ENCODE measurements at regions not wholly inside any gene's neighbourhood (a gene's known extent, or its start where the extent isn't known, plus 50 kb on each side); places are given as distances from the start of the nearest gene placed in this dataset.
"Not testable (repeated sequence)": the region's sequence is repeated elsewhere in the genome, so short reads cannot be mapped to it uniquely, and the experiment has no call there.

DNA sequence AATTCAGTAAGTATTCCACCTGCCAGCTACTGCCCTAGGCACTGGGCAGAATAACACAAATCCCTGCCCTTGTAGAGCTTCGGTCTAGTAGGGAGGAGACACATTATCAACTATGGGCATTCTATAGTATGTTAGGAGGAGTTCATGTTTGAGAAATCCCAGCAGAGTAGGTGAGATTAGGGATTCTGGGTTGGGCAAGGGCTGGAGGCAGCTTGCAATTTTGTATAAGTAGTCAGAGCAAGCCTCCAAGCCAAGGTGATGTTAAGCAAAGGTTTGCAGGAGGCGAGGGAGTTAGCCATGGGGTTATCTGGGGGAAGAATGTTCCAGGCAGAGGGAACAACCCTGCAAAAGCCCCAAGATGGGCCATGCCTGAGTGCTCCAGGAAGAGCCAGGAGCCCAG, 187.9 kb upstream of the HS6ST1 start:
- Mint-ChIP-seq H3K9me3 (ENCODE audit: low read depth) (no peaks in the 10 kb centered on the region), H3K36me3 (no peaks in the 10 kb centered on the region), H3K27me3 (no peaks in the 10 kb centered on the region), H3K4me3 (no peak overlapping the region), H3K4me1 (ENCODE audit: low read depth) (no peaks in the 10 kb centered on the region), H3K27ac (no peak overlapping the region)

DNA sequence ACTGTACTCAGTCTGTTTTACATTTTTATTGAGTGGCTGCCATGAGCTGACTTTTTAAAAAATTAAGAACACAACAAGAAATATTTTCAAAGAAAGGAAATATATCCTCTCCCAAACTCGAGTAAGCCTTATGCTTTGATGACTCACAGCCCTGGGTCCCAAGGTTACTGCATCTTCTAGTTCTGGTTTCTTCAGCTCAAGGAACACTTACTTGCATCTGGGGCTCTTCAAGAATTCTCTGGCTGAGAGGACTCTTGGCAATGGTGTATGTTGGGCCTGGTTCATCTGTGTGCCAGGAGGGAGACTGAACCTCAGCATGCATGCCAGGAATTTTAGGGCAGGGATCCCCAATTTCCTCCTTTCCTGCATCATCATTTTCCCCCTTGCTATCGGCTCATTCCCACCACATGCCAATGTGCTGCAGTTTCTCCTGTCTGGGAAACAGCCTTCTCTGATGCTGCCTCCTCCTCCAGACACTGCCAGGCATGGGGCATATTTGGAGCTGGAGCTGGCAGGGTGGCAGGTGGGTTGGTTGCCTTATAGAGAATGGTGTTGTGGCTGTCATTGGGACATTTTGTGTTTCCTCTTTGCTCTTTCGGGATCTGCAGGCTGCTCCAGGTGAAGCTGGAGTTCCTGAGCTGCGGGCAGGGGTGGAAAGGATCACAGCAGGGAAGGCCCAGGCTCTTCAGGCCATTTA, 192.2 kb upstream of the HS6ST1 start:
- no peaks in the 10 kb centered on the region for H3K27me3 Mint-ChIP-seq
- H3K4me1 Mint-ChIP-seq (ENCODE audit: low read depth), result no peaks in the 10 kb centered on the region
- H3K4me3 Mint-ChIP-seq, result no peak overlapping the region
- no peaks in the 10 kb centered on the region for H3K36me3 Mint-ChIP-seq
- H3K27ac Mint-ChIP-seq, result no peak overlapping the region
- H3K9me3 Mint-ChIP-seq (ENCODE audit: low read depth), result no peaks in the 10 kb centered on the region

DNA sequence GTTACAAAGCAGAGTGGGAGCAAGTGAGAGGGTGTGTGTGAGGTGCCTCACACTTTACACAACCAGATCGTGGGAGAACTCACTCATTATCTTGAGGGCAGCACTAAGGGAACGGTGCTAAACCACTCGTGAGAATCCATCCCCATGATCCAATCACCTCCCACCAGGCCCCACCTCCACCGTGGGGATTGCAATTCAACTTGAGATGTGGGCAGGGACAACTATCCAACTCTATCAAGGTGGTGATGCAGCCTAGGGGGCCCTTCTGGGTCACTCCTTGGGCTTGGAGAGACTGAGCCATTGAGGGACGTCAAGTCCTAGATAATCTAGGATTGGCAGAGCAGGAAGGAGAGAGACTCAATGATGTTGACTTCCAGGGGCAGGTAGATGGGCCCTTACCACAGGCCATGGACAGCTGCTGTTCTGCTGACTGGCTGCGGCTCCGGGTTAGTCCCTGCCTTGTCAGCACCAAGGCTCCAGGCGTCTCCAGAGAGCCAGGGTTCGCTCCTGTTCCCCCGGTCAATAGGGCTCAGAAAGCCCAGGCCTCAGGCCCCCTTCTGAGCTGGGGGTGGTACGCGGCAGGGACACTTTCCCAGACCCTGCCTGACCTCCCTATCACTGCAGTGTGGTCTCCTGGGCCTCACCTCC, 193.2 kb upstream of the HS6ST1 start:
- H3K27me3 Mint-ChIP-seq, result no peaks in the 10 kb centered on the region
- H3K27ac Mint-ChIP-seq, result no peak overlapping the region
- H3K4me1 Mint-ChIP-seq (ENCODE audit: low read depth), result no peaks in the 10 kb centered on the region
- no peak overlapping the region for H3K4me3 Mint-ChIP-seq
- H3K36me3 Mint-ChIP-seq, result no peaks in the 10 kb centered on the region
- no peaks in the 10 kb centered on the region for H3K9me3 Mint-ChIP-seq (ENCODE audit: low read depth)

DNA sequence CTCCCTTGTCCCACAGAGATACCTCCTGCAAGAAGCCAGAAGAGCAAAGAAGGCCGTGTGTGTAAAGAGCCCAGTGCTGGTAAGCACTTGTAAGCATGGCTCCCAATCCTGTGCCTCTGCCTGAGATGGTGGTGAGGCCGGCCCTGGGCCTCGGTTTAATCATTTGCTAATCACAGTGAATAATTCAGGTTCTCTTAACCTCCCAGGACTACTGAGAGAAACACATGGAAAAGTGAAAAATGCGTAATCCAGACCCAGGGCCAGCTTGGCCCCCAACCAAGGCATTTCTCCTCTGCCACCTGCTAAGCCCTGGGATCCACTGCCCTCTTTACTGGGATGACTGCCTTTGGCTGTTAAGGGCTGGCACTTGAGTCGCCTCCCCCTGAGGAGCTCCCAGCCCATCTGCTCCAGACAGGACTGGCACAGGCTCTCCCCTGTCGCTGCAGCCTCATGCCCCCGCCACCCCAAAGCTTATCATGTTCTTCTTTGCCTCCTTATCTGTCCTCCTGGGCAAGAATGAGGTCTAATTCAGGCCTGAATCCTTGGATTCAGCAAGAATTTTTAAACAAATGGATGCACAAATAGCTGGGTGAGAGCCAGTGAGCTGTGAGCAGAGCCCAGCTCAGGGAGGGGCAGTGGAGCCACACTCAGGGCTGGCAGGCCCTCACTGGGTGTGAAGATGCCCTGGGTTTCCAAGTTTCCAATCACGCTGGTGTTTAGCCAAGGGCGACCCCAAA, 193.9 kb upstream of the HS6ST1 start:
- no peaks in the 10 kb centered on the region for H3K4me1 Mint-ChIP-seq (ENCODE audit: low read depth)
- H3K9me3 Mint-ChIP-seq (ENCODE audit: low read depth), result no peaks in the 10 kb centered on the region
- H3K4me3 Mint-ChIP-seq, result no peak overlapping the region
- no peaks in the 10 kb centered on the region for H3K27me3 Mint-ChIP-seq
- no peak overlapping the region for H3K27ac Mint-ChIP-seq
- H3K36me3 Mint-ChIP-seq, result no peaks in the 10 kb centered on the region

DNA sequence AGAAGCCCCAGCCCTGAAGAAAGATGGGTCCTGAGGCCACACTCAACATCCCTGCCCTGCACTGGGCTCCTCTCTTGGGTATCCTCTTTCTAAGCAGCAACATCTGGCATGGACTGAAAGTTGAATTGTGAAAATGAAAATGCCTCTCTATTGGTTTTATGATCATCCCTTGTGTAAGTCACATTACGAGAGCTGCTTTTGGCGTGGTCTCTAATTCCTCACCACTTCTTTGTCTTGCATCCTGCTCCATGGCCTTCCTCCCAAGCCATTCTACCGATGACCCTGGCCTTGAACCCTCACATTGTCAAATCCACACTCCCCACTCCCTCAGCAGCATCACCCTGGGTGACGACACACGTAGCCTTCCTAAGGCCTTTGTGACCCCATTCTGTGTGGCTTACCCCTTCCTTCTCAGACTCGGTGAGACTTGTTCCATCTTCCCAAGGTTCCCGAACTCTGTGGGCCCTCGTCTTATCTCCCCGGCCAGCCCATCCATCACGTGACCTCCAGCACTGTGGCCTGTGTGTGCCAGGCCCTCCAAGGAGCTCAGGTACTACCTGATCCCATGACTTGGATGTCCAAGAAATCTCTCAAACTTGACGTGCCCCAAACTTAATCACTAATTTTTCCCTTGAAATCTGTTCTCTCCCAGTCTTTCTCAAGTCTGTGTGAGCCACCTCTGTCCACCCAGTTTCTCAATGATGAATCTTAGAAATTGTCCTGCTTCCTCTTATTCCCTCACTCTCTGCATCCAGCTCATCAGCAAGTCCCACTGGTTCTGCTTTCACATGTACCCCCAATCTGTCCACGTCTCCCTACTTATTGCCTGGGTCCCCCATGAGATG, 194.7 kb upstream of the HS6ST1 start:
- Mint-ChIP-seq H3K36me3 (no peaks in the 10 kb centered on the region), H3K27ac (no peak overlapping the region), H3K4me1 (ENCODE audit: low read depth) (no peaks in the 10 kb centered on the region), H3K9me3 (ENCODE audit: low read depth) (no peaks in the 10 kb centered on the region), H3K4me3 (no peak overlapping the region), H3K27me3 (no peaks in the 10 kb centered on the region)

DNA sequence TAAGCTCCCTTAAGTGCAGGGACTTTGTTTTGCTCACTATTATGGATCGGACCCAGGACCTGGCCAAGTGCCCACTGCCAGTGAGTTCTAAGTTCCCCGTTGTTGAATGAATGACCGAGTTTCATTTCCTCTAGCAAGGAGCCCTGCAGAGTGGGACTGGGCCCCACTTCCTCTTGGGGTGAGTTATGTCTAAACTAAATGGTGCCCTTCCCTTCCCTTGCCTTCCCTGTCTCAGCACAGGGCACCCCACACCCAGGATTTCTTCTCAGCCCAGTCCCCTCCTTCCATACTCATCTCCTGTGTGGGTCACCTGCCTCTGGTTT, 195.3 kb upstream of the HS6ST1 start:
- Mint-ChIP-seq H3K4me3 (no peak overlapping the region), H3K4me1 (ENCODE audit: low read depth) (no peaks in the 10 kb centered on the region), H3K27me3 (no peaks in the 10 kb centered on the region)

DNA sequence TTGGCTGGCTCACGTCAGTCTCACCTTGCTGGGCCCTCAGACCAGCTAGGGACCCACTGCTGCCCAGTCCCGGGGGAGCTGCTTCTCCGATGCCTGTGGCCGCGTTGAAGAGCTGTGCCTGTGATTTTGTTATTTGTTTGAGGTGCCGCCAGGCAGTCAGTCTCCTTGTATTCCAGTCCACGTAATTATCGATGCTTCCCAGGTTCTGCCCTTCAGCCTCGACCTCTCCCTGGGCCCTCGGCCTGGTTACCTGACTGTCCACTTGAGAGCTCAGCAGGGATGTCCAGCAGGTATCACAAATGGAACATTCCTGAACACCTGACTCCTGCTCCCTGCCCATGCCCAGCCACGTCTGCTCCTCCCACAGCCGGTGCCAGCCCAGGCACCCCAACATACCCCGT, 195.9 kb upstream of the HS6ST1 start:
- no peak overlapping the region for H3K27ac Mint-ChIP-seq
- H3K4me3 Mint-ChIP-seq, result no peak overlapping the region

More for the DNA sequence above, 195.3 kb upstream of the HS6ST1 start:
- Mint-ChIP-seq H3K36me3 (no peaks in the 10 kb centered on the region), H3K27ac (no peak overlapping the region), H3K9me3 (ENCODE audit: low read depth) (no peaks in the 10 kb centered on the region)

DNA sequence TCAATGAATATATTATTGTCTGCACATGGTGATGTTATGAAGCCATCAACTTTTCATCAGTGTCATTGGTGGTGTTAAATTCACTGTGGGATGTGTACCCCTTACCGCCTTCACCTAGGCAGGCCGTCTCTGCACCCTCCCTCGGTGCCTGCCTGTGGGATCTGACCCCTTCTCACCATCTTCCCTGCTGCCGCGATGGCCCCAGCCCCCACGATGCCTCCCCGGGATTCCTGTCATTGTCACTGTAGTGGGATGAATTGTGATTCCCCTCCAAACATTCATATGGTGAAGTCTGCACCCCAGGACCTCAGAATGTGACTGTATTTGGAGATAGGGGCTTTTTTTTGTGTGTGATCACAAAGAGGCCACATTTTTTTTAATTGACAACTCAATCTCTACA, 198.3 kb upstream of the HS6ST1 start:
- H3K27ac Mint-ChIP-seq, result no peak overlapping the region
- H3K4me1 Mint-ChIP-seq (ENCODE audit: low read depth), result no peaks in the 10 kb centered on the region
- H3K36me3 Mint-ChIP-seq, result no peaks in the 10 kb centered on the region
- H3K27me3 Mint-ChIP-seq, result no peaks in the 10 kb centered on the region
- H3K4me3 Mint-ChIP-seq, result no peak overlapping the region
- H3K9me3 Mint-ChIP-seq (ENCODE audit: low read depth), result no peaks in the 10 kb centered on the region

More for the DNA sequence above, 195.9 kb upstream of the HS6ST1 start:
- Mint-ChIP-seq H3K36me3 (no peaks in the 10 kb centered on the region), H3K4me1 (ENCODE audit: low read depth) (no peaks in the 10 kb centered on the region), H3K27me3 (no peaks in the 10 kb centered on the region), H3K9me3 (ENCODE audit: low read depth) (no peaks in the 10 kb centered on the region)

DNA sequence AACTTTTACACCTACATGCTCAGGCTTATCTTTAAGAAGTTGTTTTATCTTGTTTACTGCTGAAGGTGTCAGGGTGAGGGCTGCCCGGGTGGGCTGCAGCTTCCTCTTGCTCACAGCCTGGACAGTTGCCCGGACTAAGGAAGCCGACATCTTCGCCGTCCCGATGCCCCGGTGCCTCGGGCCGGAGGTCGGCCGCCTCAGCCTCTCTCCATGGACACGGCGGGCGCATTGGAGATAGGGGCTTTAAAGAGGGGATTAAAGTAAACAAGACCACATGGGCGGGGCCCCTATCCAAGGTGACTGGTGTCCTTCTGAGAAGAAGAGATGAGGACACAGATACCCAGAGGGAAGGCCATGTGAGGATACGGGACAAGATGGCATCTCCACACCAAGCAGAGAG, 200.4 kb upstream of the HS6ST1 start:
- H3K4me3 Mint-ChIP-seq; H3K36me3 Mint-ChIP-seq; H3K27me3 Mint-ChIP-seq; H3K27ac Mint-ChIP-seq; H3K9me3 Mint-ChIP-seq (ENCODE audit: low read depth); H3K4me1 Mint-ChIP-seq (ENCODE audit: low read depth): not testable (repeated sequence)

DNA sequence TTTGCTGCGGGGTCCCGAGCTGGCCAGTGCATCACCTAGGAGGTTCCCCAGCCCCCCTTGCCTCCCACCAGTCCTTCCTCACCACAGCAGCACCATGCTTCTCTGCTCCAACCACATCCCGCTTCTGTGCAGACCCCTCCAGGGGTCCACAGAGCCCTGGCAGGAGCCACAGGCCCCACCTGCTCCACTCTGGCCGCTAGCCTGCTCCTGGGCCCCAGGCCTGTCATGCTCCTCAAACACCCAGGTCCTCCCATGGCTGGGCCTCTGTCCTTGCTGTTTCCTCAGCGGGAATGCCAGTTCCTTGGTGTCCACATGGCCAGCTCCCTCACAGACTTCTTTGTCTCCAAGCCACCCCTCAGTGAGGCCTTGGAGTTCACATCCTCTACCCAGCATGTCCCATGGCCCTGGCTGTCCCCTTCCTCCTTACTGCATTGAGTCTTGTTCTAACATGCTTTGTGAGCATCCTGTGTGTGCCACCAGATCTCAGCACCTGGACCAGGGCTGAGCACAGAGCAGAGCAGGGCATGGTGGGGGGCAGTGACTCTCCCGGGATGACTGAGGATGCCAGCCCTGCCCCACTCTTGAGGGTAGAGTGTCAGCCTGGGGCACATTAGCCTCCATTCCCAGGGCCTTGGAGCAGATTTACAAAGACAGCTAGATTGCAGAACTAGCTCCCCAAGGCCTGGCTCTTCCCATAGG, 201.0 kb upstream of the HS6ST1 start:
- H3K9me3 Mint-ChIP-seq (ENCODE audit: low read depth), result no peaks in the 10 kb centered on the region
- H3K4me3 Mint-ChIP-seq, result no peak overlapping the region
- H3K4me1 Mint-ChIP-seq (ENCODE audit: low read depth), result no peaks in the 10 kb centered on the region
- no peaks in the 10 kb centered on the region for H3K36me3 Mint-ChIP-seq
- H3K27me3 Mint-ChIP-seq, result no peaks in the 10 kb centered on the region
- H3K27ac Mint-ChIP-seq, result no peak overlapping the region

DNA sequence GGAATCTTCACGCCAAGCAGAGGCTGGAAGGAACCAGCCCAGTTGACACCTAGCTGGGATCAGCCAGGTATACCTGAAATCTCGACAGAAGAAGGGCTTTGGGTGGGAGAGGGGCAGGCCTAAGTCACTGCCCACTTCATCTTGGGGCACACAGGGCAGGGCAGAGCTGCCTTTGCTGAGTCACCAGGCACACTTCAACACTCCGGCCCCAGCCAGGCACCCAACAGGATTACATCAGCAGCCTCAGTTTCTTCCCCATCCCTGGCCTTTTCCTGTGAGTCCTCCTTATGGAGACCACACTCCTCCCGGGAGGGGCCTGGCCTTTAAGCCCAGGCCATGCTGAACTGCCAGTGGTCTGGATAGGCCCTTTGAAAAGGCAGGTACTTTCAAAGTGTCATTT, 201.7 kb upstream of the HS6ST1 start:
- Mint-ChIP-seq H3K4me3 (no peak overlapping the region), H3K9me3 (ENCODE audit: low read depth) (no peaks in the 10 kb centered on the region), H3K27ac (no peak overlapping the region), H3K27me3 (no peaks in the 10 kb centered on the region), H3K4me1 (ENCODE audit: low read depth) (no peaks in the 10 kb centered on the region), H3K36me3 (no peaks in the 10 kb centered on the region)

DNA sequence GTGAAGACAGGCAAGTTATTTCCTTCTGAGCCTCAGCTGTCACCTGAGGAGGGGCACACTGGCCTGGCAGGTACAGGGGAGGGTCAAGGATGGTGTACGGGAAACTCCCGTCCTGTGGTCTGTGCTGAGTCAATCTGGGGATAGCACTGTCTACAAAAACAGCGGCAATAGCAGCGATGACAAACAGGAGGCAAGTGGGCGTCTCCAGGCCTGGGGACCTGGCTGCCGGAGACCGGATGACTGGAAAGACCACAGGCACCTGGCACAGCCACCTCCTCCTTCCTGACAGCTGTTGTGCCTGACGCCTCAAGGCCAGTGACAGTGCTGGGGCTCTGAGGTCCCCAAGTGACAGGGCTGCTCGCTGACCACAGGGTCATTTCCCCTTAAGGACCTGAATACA, 202.1 kb upstream of the HS6ST1 start:
- no peak overlapping the region for H3K4me3 Mint-ChIP-seq
- H3K9me3 Mint-ChIP-seq (ENCODE audit: low read depth), result no peaks in the 10 kb centered on the region
- no peaks in the 10 kb centered on the region for H3K36me3 Mint-ChIP-seq
- no peaks in the 10 kb centered on the region for H3K4me1 Mint-ChIP-seq (ENCODE audit: low read depth)
- H3K27me3 Mint-ChIP-seq, result no peaks in the 10 kb centered on the region
- no peak overlapping the region for H3K27ac Mint-ChIP-seq

DNA sequence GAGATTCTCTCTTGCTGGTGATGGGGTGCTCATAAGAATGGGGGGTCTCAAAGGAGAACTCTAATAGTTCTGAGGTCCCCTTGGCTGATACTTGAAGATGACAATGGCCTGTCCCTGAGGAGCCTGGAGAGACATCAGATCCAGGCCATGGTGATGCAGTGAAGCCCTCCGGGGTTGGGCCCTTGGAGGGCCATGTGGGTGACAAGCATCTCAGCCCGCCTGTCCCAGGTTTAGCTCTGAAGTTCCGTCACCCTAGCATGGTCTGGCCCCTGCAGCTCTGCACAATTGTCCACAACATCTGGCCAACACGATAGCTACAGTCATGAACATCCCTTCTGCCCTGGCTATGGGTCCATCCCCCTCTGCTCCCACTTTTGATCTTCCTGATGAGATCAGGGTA, 202.8 kb upstream of the HS6ST1 start:
- Mint-ChIP-seq H3K4me1 (ENCODE audit: low read depth) (no peaks in the 10 kb centered on the region), H3K9me3 (ENCODE audit: low read depth) (no peaks in the 10 kb centered on the region), H3K4me3 (no peak overlapping the region), H3K27ac (no peak overlapping the region), H3K27me3 (no peaks in the 10 kb centered on the region), H3K36me3 (no peaks in the 10 kb centered on the region)

DNA sequence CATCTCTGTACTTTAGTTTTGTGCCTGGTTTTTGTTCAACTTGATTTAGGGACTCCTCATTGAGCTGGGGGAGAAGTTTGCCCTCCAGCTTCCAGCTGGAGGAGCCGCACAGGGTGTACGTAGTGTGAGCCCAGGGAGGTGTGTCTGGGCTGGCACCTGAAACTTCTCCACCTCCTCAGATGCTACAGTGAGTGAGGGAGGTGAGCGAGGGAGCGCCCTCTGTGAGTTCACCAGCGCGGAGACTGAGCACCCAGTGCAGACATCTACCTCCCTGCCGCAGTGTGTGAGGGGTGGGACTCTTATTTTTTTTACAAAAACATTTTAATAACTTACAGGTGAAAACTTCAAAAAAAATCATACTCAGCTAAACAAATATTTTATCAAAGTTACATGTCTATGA, 204.2 kb upstream of the HS6ST1 start:
- Mint-ChIP-seq H3K36me3 (no peaks in the 10 kb centered on the region), H3K4me1 (ENCODE audit: low read depth) (no peaks in the 10 kb centered on the region), H3K27ac (no peak overlapping the region), H3K27me3 (no peaks in the 10 kb centered on the region), H3K9me3 (ENCODE audit: low read depth) (no peaks in the 10 kb centered on the region), H3K4me3 (no peak overlapping the region)
